SH-SY5Y (cell line): ENCODE measurements at regions not wholly inside any gene's neighbourhood (a gene's known extent, or its start where the extent isn't known, plus 50 kb on each side); places are given as distances from the start of the nearest gene placed in this dataset.

Experiments
- GATA2 ChIP-seq: IDR thresholded peaks from 2 replicates; pipeline ENCODE4 v1.6.1; 2011; ENCODE audit warnings: mild to moderate bottlenecking, low read depth, low read length
- GATA3 ChIP-seq: IDR thresholded peaks from 2 replicates; pipeline ENCODE4 v1.6.1; 2011; ENCODE audit warnings: low read depth, mild to moderate bottlenecking, low read length, moderate library complexity

DNA sequence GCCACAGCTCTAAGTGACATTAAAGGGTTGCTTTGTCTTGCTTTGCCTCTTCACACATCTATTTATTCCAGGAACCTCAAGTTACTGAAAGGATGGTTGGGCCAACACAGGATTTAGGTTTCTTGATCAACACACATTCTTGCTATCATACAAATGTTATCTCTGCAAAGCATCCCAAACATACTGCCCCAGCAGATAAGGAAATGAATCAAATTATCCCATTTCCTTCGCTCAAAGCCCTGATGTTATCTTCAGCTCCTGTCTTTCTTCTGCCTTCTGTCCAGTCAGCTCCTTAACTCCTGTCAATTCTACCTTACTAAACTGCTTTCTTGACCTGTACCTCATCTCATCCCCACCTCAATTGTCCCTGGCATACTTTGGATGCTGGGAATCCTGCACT is 355.9 kb upstream of the TENM4 start:
- TF ChIP-seq GATA2 (peak; percentile 78), GATA3 (peak; percentile 55)
